Activated naive CD4-positive, alpha-beta T cell treated with anti-CD3 and anti-CD28 coated beads, Interleukin-2, amount 50 U/mL, for 72 hours (primary cell): ENCODE measurements at regions not wholly inside any gene's neighbourhood (a gene's known extent, or its start where the extent isn't known, plus 50 kb on each side); places are given as distances from the start of the nearest gene placed in this dataset.
A peak's percentile ranks its signal among the peaks of the same experiment; 100 is the strongest.

ENCODE experiments used
- ATAC-seq, 2 donors: fragments of 150-1000 bp; cut with Tn5 transposase; 2 replicates each; pipeline ENCODE4 v1.10.0; 2021; ENCODE audit warnings: mild to moderate bottlenecking in 2 of 2, moderate library complexity in 2 of 2
- DNase-seq, 2 donors: peaks; one replicate each; pipeline ENCODE4 v3.0.0; 2021 to 2022; ENCODE audit warnings: low spot score in 2 of 2
- H3K27ac Mint-ChIP-seq, 2 donors: one replicate each; pipeline ENCODE4 v1.8.0; 2022; ENCODE audit warnings: mild to moderate bottlenecking in 2 of 2, mixed read lengths in 2 of 2
- H3K36me3 Mint-ChIP-seq, 2 donors: one replicate each; pipeline ENCODE4 v1.8.0; 2022; ENCODE audit warnings: mixed read lengths in 2 of 2
- H3K9me3 Mint-ChIP-seq, 2 donors: one replicate each; pipeline ENCODE4 v1.8.0; 2022; ENCODE audit warnings: mixed read lengths in 2 of 2

DNA sequence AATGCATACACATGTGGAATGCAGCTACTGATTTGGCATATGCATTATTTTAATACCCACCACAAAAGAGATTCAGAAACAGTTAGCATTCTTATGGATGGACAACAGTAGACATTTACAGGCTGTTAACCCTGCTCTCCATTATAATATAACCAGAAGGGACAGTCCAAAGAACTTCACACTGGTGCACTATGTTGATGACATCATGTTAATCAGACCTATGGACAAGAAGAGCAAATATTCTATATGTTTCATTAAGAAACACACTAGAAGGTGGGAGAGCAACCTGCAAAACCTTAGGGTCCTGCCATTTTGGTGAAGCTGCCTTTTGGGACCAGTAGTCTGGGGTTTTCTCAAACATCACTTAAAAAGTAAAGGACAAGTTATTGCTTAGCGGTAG is 701.3 kb downstream of the UQCRFS1 start:
- ATAC-seq (no peak), DNase-seq (no peak)
- H3K36me3 Mint-ChIP-seq: no peaks in the 10 kb centered on the region

GRCh38 chr19:28509079-28509895 is 703.7 kb downstream of the UQCRFS1 start:
- Mint-ChIP-seq H3K36me3 (no peaks in the 10 kb centered on the region), H3K27ac (no peak overlapping the region), H3K9me3 (peaks cover 0 to 7% of the 10 kb centered on the region in 2 donors)
- no peak for DNase-seq
- ATAC-seq: no peak

More for the DNA sequence above, 701.3 kb downstream of the UQCRFS1 start:
- Mint-ChIP-seq H3K9me3 (peaks cover 0 to 7% of the 10 kb centered on the region in 2 donors), H3K27ac (no peak overlapping the region)

DNA sequence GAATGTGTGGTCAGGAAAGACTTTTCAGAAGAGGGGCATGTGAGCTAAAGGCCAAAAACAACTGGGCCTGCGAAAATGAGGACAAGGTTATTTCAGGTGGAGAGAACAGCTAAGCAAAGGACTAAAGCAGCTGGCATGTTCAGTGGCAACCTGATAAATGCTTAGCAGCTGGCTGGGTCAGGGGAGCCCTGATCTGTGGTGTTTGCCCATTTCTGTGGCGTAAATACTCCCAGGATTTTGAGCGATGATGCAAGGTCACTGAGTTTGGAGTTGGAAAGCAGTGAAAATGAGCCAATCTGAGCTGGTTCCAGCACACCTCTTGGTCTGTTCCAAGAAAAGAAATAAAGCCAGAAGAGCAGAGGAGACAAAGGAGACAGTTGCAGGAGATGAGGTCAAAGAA is 704.3 kb downstream of the UQCRFS1 start:
- H3K9me3 Mint-ChIP-seq: peaks cover 0 to 7% of the 10 kb centered on the region in 2 donors
- no peak overlapping the region for H3K27ac Mint-ChIP-seq
- H3K36me3 Mint-ChIP-seq: no peaks in the 10 kb centered on the region
- ATAC-seq (no peak), DNase-seq (no peak)

DNA sequence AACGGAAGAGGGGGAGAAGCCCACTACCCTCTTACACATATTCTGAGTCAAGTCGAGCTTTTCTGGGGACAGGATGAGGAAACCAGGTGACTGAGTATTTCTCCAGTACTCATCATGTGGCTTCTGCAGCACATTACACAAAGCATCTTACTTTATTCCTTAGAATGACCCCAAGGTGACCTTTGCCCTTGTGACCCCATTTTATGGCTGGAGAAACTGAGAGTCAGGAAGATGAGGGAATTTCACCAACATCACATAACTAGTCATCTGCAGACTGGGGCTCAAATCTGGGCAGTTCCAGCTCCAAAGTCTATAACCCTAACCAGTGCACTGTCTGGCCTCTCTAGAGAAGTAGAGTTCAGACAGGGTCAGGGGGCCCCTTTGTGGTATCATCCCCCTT is 707.0 kb downstream of the UQCRFS1 start:
- DNase-seq (no peak), ATAC-seq (no peak)
- H3K27ac Mint-ChIP-seq: no peak overlapping the region
- H3K9me3 Mint-ChIP-seq: peaks cover 0 to 7% of the 10 kb centered on the region in 2 donors
- no peaks in the 10 kb centered on the region for H3K36me3 Mint-ChIP-seq

DNA sequence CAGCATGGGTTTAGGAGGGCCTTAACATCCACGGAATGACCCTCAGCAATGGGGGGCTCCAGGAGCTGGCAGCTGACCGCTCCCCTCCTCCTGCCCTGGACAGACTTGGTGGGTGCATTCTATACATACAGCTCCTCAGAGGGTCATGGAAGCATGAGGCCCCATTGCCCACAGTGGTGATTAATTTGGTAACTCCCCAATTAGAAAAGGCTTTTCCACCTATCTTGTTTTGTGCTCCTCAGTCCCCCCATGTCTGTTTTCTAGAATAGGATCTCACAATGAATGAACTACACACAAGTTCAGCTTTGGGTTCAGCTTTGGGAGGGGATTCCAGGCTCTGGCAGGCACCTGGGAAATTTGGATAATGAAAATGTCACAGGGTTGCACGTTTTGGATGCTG is 707.8 kb downstream of the UQCRFS1 start:
- Mint-ChIP-seq H3K27ac (no peak overlapping the region), H3K9me3 (peaks cover 0 to 7% of the 10 kb centered on the region in 2 donors), H3K36me3 (no peaks in the 10 kb centered on the region)
- no peak for ATAC-seq
- DNase-seq: no peak

GRCh38 chr19:28504727-28505126 is 708.2 kb downstream of the UQCRFS1 start:
- Mint-ChIP-seq H3K9me3 (peaks cover 0 to 5% of the 10 kb centered on the region in 2 donors), H3K36me3 (no peaks in the 10 kb centered on the region), H3K27ac (peak overlapping the region in 1 of 2 donors; percentile 44)
- no peak for DNase-seq
- no peak for ATAC-seq

DNA sequence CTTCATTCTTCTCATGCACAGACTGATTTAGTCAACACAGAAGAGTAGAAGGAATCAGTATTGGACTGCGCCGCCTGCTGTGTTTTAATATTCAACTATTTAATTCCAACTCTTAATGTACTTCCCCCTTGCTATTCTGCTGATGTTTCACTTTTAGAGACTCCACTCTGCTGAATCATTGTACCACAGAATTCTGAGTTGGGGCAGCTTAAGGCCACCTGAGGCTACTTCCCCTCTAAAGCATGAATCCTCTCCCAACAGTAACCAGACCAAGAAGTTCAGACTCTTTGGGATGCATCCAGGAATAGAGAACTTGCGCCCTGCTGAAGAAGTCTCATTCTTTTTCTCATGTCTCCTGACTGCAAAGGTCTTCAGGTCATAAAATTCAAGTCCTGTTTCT is 708.8 kb downstream of the UQCRFS1 start:
- no peak for DNase-seq
- Mint-ChIP-seq H3K9me3 (peaks cover 0 to 3% of the 10 kb centered on the region in 2 donors), H3K27ac (no peak overlapping the region), H3K36me3 (no peaks in the 10 kb centered on the region)
- no peak for ATAC-seq

DNA sequence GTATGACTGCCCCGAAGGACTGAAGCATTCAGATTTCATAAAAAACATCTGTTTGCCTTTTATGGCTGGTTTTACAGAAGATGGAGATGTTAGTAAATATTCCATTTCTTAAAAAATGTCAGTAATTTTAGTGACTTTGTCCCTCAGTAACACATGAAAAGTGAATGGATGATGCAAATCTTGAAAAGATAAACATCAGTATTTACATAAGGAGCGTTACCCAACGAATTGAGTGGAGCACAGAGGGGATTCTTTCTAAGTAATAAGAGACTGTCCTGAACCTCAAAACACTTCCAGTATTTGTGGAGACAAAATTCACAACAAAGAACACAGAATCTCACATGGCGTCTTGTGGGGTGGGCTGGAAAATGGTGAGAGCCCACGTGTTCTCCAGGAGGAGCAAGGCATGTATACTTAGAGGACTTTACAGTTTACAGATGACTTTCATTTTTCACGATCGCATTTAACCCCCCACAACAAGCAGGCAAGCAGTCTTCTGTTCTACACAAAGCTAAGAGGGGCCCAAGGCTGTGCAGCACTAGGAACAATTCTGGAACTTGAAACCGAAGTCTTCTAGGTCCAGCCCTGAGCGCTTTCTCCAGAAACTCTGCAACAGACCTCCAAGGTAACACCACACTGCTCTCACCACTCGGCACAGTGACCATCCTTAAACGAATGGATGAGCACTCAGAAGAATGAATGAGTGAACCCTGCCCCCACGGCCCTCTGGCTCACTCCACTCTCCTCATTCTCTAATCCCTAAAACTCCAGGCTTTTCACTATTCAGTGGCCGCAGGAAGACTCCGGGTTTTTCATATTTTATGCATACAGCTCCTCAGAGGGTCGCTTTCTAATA is 709.8 kb downstream of the UQCRFS1 start:
- Mint-ChIP-seq H3K36me3 (no peaks in the 10 kb centered on the region), H3K27ac (no peak overlapping the region), H3K9me3 (no peaks in the 10 kb centered on the region)
- DNase-seq (no peak), ATAC-seq (no peak)

DNA sequence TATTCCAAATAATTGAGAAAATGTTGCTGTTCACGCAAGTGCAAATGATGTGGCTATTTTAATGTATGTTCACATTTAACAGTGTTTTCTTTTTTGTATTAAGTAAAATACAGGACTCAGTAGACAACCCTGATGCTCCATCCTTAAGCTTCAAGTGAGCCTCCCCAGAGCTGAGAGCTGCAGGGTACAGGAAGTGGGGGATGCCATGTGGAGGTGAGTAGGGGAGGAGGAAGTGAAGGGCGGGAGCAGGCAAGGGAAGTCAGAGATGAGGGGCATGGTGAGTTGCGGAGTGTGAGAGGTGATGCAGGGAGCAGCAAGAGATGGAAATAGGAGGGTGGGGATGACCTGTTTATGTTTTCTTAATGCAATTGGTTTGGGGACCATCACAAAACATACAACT is 711.0 kb downstream of the UQCRFS1 start:
- H3K36me3 Mint-ChIP-seq: peaks cover 0 to 2% of the 10 kb centered on the region in 2 donors
- ATAC-seq: no peak
- no peaks in the 10 kb centered on the region for H3K9me3 Mint-ChIP-seq
- H3K27ac Mint-ChIP-seq: no peak overlapping the region
- no peak for DNase-seq

DNA sequence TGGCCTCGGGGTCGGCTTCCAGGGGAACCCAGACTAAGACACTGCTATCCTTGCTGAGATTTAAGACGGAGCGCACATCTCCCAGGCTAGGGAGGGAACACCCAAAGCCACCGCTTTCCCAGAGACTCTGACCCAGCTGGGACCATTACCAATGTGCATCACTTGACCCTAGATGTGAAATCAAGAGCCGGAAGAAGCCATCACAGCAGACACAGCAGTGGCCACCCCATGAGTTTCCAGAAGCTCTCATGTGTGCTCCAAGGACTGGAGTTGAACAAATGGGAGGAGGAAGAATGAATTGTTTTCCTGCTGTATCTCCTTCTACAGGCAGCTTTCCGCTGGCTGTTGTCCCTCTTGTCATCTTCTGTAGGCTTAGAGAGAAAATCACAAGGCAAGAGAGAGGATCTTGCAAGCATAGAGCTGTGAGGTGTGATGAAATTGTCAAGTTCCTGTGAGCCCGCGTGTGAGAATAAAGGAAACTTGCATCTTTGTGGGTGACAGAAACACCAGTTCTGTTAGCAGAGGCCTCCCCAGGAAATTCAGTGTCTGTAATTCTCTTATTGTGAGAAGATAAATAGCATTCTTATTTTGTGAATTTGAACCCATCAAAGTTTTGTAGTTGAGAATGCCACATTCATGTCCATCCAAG is 711.8 kb downstream of the UQCRFS1 start:
- H3K9me3 Mint-ChIP-seq: no peaks in the 10 kb centered on the region
- H3K27ac Mint-ChIP-seq: no peak overlapping the region
- DNase-seq (no peak), ATAC-seq (no peak)
- H3K36me3 Mint-ChIP-seq: peaks cover 0 to 4% of the 10 kb centered on the region in 2 donors

GRCh38 chr19:28500296-28500695 is 712.7 kb downstream of the UQCRFS1 start:
- no peak for DNase-seq
- no peaks in the 10 kb centered on the region for H3K9me3 Mint-ChIP-seq
- no peak overlapping the region for H3K27ac Mint-ChIP-seq
- ATAC-seq: no peak
- H3K36me3 Mint-ChIP-seq: peaks cover 0 to 4% of the 10 kb centered on the region in 2 donors

- DNase-seq (no peak), ATAC-seq (no peak)
- H3K9me3 Mint-ChIP-seq: no peaks in the 10 kb centered on the region
Measured at GRCh38 chr19:28498404-28498976, 714.5 kb downstream of the UQCRFS1 start.

GRCh38 chr19:28497887-28498286 is 715.1 kb downstream of the UQCRFS1 start:
- no peak for ATAC-seq
- H3K27ac Mint-ChIP-seq: no peak overlapping the region
- DNase-seq: no peak
- H3K9me3 Mint-ChIP-seq: no peaks in the 10 kb centered on the region
- peaks cover 0 to 4% of the 10 kb centered on the region in 2 donors for H3K36me3 Mint-ChIP-seq

More at GRCh38 chr19:28498404-28498976, 714.5 kb downstream of the UQCRFS1 start:
- peaks cover 0 to 4% of the 10 kb centered on the region in 2 donors for H3K36me3 Mint-ChIP-seq
- H3K27ac Mint-ChIP-seq: no peak overlapping the region

DNA sequence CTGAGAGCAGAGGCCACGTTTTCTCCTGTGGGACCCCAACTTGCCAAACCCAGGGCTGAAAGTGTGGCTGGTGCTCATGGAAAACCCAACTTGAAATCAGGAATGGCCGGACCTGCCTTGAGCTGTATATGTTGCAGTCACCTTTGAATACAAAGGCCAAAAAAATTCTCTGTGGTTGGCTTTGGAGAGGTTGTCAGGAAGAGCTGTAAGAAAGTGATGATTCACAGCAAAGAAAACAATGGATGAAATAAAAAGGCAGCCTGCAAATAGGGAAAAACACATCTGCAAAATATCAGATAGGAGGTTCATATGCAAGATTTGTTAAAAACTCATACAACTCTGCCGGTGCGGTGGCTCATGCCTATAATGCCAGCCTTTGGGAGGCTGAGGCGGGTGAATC is 715.8 kb downstream of the UQCRFS1 start:
- no peaks in the 10 kb centered on the region for H3K9me3 Mint-ChIP-seq
- H3K36me3 Mint-ChIP-seq: peaks cover 0 to 4% of the 10 kb centered on the region in 2 donors
- H3K27ac Mint-ChIP-seq: no peak overlapping the region
- DNase-seq (no peak), ATAC-seq (no peak)

- no peak overlapping the region for H3K27ac Mint-ChIP-seq
- DNase-seq (no peak), ATAC-seq (no peak)
- H3K9me3 Mint-ChIP-seq: no peaks in the 10 kb centered on the region
- peaks cover 0 to 4% of the 10 kb centered on the region in 2 donors for H3K36me3 Mint-ChIP-seq
Measured at GRCh38 chr19:28495046-28495445, 717.9 kb downstream of the UQCRFS1 start.

DNA sequence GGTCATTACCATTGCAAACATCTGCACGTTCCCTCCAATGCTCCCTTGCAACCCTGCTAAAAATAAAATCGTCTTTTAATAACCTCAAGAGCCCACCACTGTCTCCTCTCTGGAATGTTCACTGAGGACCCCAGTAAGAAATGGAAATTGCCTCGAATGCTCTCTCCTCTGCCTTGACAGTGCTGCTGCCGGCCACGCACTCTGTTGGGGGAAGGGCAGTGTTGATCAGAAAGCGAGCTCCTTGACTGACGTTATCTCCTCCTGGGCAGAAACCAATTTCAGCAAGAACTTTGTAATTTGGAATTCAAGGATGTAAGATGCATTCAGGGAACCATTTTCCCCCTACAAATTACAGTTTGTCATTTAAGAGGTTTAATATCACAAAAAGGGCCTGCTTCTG is 718.5 kb downstream of the UQCRFS1 start:
- ATAC-seq: no peak
- Mint-ChIP-seq H3K9me3 (no peaks in the 10 kb centered on the region), H3K36me3 (peaks cover 0 to 4% of the 10 kb centered on the region in 2 donors), H3K27ac (no peak overlapping the region)
- no peak for DNase-seq

DNA sequence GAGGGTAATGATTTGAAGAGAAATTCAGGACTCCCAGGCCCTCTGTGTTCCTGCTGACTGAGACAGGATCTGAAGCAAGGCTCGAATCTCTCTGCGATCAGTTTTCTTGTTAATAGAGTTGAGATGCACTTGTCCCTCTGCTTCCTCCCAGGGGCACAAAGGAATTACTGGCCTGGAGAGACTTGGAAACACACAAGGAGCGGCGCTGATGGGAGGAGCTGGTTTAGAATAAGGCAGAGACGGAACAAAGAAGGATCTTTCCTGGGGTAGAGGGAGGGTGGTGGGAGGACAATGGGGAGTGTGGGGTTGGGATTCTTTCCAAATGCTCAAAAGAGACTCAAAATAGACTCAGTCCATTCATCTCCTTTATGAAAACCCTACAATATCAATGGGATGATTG is 719.1 kb downstream of the UQCRFS1 start:
- DNase-seq (no peak), ATAC-seq (no peak)
- no peaks in the 10 kb centered on the region for H3K9me3 Mint-ChIP-seq
- peaks cover 0 to 4% of the 10 kb centered on the region in 2 donors for H3K36me3 Mint-ChIP-seq
- no peak overlapping the region for H3K27ac Mint-ChIP-seq
